Islet of Langerhans (tissue), 1 donor: ENCODE measurements at regions not wholly inside any gene's neighbourhood (a gene's known extent, or its start where the extent isn't known, plus 50 kb on each side); places are given as distances from the start of the nearest gene placed in this dataset.

Experiments used
- FAIRE-seq: peaks from one replicate; lab custom pipeline; 2011; peaks lifted over from hg19 to GRCh38; lab: Jason Lieb, UNC

- FAIRE-seq = no peak
Measured at GRCh38 chr3:40701016-40701588, 176.3 kb downstream of the ZNF621 start.

DNA sequence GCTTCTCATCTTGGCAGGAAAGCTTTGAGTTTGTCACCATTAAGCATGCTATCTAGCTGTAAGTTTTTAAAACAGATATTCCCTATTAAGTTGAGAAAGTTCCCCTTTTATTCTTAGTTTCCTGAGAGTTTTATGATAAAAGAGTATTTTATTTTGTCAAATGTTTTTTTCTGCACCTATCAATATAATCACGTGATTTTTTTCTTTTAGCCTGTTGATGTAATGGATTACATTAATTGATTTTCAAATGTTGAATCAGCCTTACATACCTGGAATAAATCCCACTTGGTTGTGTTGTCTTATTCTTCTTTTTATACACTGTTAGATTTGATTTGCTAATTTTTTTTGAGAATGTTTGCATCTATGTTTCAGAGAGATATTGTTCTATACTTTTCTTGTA is 179.5 kb downstream of the ZNF621 start:
- no peak for FAIRE-seq

DNA sequence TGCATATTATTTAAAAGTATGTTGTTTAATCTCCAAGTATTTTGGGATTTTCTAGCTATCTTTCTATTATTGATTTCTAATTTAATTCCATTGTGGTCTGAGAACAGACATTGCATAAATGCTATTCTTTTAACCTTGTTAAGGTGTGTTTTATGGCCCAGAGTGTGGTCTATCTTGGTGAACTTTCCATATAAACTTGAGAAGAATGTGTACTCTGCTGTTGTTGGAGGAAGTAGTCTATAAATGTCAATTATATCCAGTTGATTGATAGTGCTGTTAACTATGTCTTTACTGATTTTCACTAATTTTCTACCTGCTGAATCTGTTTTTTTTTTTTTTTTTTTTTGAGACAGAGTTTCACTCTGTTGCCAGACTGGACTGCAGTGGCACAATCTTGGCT is 180.9 kb downstream of the ZNF621 start:
- FAIRE-seq = no peak

- FAIRE-seq = no peak
Measured at GRCh38 chr3:40713306-40713705, 188.5 kb downstream of the ZNF621 start.

DNA sequence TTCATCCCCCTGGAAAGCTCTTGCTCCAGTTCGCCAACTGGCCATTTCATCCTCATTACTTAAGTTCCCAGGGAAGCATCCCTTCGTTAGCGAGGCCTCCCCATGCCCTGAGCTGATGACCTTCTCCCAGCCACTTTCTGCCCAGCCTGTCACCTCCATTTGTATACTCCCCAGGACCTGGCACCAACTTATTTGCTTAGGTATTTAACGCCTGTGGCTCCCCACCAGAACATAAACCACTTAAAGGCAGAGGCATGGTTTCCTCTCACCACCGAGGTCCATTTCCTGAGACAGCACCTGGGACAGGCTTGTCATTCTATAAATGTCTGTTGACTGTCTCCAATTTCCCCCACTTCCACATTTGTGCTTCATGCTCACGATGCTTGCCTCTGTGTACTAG is 189.0 kb downstream of the ZNF621 start:
- FAIRE-seq = no peak

GRCh38 chr3:40714771-40715345 is 190.1 kb downstream of the ZNF621 start:
- FAIRE-seq = no peak

DNA sequence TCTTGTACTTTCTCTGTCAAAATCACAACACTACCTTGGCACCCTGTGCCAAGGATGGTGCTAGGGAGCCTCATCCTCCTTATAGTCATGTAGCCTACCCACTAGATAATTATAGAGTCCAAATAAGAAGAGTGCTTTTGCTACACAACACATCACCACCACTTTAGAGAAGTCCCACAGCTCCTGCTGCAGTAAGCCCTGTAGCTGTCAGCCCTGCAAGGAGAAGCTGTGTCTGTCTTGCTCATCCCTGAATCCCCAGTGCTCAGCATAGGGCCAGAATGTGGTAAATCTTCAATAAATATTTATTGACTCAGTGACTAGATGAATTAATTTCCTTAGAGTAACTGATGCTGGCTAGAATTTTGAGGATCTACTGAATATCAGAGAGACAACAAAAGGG is 190.8 kb downstream of the ZNF621 start:
- FAIRE-seq = no peak

DNA sequence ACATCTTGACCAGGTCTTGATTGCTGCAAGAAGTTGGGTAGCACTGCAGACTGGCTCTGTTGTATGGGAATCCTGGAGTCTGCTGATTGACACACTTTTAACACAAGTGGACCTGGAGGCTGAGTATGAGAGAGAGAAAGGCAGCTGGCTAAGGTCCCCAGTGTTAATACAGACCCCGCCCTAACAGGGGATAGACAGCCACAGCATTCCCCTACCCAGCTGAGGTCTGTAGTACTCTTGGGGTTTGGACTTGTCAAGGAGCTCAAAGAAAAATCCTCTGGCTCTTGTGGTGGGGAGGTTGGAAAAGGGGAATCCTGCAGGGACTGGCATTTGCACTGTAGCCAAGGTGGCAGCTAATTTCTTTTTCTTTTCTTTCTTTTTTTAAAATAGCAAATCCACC is 192.7 kb downstream of the ZNF621 start:
- FAIRE-seq = no peak

DNA sequence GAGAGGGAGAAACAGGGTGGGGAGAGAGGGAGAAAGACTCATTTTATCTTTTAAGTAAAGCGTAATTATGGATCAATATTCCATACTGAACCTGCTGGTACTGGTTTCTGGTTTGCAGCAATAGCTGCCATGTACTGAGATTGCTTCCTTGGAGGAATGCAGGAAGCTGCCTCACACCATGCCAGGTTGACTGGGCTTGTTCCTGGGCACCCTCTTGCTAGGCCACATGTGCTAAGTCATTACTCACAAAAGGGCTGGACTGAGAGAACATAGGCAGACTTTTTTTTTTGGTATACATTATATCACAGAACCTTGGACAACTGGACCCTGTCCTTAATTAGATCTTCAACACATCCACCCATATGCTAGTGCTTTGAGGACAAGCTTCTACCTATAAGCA is 193.4 kb downstream of the ZNF621 start:
- no peak for FAIRE-seq

DNA sequence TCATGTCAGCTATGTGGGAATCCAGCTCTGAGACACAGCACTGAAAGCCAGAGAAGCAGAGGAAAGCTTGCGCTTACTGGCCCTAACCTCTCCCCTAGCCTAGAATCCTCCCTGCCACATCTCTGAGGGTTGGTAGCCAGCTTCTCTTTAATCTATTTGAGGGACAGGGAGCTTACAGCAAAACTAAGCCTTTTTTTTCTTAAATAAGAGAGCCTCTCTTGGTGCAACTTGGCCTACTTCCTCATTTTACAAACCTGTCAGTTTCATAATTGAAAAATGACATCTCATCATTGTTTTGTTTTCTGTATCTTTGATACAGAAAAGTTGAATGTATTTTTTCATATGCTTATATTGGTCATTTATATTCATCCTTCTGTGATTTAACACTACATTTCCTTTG is 193.9 kb downstream of the ZNF621 start:
- FAIRE-seq = no peak

- peak; percentile 89 for FAIRE-seq
Measured at GRCh38 chr3:40719660-40720287, 195.0 kb downstream of the ZNF621 start.

- no peak for FAIRE-seq
Measured at GRCh38 chr3:40720341-40720740, 195.6 kb downstream of the ZNF621 start.

DNA sequence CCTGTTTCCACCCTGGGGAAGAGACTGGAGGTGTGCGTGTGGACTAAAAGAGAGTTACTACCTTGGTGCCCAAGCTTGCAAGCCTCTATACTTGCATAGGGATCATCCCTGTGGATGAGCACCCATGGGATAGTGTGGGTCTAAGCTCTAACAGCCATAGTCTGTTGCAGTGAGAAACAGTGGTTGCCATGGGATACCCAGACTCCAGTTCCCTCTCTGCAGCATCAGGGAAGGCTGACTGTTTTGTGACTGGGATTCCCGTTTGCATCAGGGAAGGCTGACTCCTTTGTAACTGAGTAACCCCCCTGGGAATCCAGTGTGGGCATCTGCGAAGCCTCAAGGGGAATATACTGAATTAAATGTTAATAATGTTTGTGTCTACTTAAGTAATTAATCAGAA is 196.1 kb downstream of the ZNF621 start:
- no peak for FAIRE-seq

- no peak for FAIRE-seq
Measured at GRCh38 chr3:40723083-40723660, 198.4 kb downstream of the ZNF621 start.

DNA sequence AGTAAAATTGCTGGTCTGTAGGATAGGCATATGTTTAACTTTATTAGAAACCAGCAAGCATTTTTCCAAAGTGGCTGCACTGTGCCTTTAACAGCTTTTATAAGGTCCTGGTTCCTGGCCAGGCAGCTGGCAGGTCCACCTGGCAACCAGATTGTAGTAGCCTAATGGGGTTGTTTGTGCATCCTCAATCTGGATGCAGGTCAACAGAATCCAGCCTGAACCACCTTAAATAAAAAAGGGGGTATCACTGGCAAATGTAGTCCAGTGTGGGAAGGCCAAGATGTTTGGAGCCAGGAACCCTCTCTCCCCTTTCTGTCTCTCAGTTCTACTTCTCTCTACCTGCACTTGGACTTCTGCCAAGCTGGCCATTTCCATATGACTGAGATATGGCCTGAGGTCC is 200.3 kb downstream of the ZNF621 start:
- FAIRE-seq = no peak

GRCh38 chr3:40731445-40731844 is 206.7 kb downstream of the ZNF621 start:
- FAIRE-seq = no peak

- no peak for FAIRE-seq
Measured at GRCh38 chr3:40736943-40737342, 212.2 kb downstream of the ZNF621 start.

- FAIRE-seq = no peak
Measured at GRCh38 chr3:40737343-40737742, 212.6 kb downstream of the ZNF621 start.

GRCh38 chr3:40739971-40740370 is 215.2 kb downstream of the ZNF621 start:
- FAIRE-seq = no peak

DNA sequence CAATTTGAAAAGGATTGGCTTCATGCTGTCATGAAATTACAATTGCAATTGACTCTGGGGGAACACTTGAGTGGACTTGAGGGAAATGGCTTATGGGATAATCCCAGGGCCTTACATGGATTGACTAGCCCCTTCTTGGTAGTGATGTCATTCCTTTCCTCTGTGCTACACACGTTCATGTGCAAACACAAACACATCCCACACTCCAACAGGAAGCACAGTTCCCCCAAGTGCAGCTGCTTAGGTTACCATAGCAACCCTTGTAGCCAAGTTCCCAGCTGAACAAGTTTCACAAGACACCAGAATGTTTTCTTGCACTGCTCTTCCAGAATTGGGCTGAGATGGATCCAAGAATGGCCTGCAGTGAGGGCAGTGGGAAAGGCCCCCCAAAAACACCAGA is 217.0 kb downstream of the ZNF621 start:
- no peak for FAIRE-seq

DNA sequence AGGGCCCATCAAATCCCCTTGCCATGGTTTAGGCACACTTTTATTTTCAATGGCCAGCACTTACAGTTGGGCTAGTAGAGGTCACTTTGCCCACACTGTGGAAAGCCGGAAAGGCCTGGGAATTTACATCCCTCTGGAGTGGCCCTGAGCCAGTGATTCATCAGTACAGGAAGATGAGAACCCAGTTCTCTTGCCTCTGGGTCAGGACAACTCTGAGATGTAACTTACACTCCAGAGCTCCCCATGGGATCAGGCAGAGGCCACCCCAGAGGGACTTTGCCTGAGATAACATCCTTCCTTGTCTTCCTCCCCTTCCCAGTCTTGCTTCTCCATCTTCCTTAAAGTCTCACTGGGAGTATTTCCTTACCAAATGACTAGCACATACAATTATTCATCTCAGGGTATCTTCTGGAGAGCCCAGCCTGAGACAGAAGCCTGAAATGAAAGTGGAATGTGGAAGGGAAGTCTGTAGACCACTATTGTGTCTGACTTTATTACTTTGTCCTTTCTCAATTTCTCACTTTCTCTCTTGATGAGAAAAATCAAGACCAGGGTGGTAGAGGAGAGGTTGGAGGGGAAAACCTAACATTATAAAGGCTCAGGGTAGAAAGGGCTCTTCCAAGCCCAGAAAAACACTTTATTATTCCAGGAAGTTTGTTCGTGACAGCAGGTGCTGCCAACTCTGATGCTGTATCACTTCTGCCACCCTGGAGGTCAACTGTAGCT is 220.8 kb downstream of the ZNF621 start:
- no peak for FAIRE-seq

GRCh38 chr3:40751666-40752065 is 226.9 kb downstream of the ZNF621 start:
- FAIRE-seq = no peak

GRCh38 chr3:40752492-40752891 is 227.7 kb downstream of the ZNF621 start:
- no peak for FAIRE-seq
